IPS-18a (cell line): ENCODE measurements at regions not wholly inside any gene's neighbourhood (a gene's known extent, or its start where the extent isn't known, plus 50 kb on each side); places are given as distances from the start of the nearest gene placed in this dataset.
A peak's percentile ranks its signal among the peaks of the same experiment; 100 is the strongest.

Experiments
- H3K27ac ChIP-seq: one replicate; pipeline ENCODE4 v1.5.1; 2013; ENCODE audit warnings: low read length
- H3K27me3 ChIP-seq: one replicate; pipeline ENCODE4 v1.6.1; 2013; ENCODE audit warnings: mild to moderate bottlenecking, low read length; ENCODE audit not compliant: control insufficient read depth, insufficient read depth
- H3K36me3 ChIP-seq: one replicate; pipeline ENCODE4 v1.6.1; 2013; ENCODE audit warnings: low read depth, low read length; ENCODE audit not compliant: control insufficient read depth
- H3K4me1 ChIP-seq: one replicate; pipeline ENCODE4 v1.6.1; 2013; ENCODE audit warnings: low read depth, low read length; ENCODE audit not compliant: control insufficient read depth
- H3K4me3 ChIP-seq: one replicate; pipeline ENCODE4 v1.5.1; 2013; ENCODE audit warnings: low read length
- H3K9ac ChIP-seq: one replicate; pipeline ENCODE4 v1.6.1; 2013; ENCODE audit warnings: mild to moderate bottlenecking, low read length, moderate library complexity
- H3K9me3 ChIP-seq: one replicate; pipeline ENCODE4 v1.6.1; 2013; ENCODE audit warnings: low read depth, low read length; ENCODE audit not compliant: control insufficient read depth

DNA sequence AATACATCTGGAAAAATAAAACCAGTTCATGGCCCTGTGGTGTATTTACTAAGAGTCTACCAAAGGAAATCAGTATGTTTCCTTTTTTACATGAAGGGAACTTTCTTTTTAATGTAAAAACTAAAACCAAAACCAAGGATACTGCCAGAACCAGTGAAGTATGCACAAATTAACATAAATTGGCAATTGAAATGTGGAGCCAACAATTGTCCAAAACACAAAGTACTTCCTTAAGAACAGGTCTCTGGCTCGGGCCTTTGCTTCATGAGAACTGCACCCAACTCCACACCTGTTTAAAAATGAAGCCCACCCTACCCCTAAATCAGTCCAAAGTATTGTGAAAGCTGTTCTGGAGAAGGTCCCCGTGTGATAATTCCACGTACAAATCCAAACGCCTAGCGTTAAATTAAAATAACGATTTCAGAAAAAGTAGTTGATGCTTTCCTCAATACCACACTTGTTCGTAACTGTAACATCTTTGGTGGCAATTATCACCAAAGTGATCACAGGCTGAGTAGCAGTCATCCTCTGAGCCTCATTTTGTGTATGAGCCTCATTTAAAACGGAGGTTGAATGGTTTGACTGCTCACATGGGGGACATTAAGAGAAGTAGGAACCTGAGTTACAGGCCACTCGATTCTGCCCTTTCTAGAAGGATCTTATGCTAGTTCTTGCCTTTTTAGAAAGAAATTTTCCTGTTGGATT is 93.0 kb downstream of the GEMIN8 start:
- Histone ChIP-seq H3K4me3 (peak overlapping the region; percentile 89), H3K36me3 (peaks cover 19% of the 10 kb centered on the region), H3K27me3 (no peaks in the 10 kb centered on the region), H3K27ac (peak overlapping the region; percentile 45), H3K4me1 (peaks cover 76% of the 10 kb centered on the region), H3K9ac (peak overlapping the region; percentile 89), H3K9me3 (no peaks in the 10 kb centered on the region)

DNA sequence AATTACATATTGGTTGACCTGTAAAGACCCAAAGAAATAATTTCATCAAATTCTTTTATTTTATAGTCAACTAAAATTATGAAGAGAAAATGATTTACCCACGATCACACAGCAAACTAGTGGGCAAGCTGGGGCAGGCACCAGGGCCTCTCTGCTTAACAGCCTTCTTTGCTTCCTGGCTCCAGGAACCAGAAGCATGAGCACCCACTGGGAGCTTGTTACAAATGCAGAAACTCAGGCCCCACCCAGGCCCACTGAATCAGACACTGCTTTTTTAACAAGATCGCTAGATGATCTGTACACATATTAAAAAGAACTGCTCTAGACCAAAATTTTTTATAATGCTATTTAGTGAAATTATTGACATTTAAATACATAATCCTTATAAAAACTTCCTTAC is 95.0 kb downstream of the GEMIN8 start:
- Histone ChIP-seq H3K4me3 (peak overlapping the region; percentile 6), H3K36me3 (peaks cover 22% of the 10 kb centered on the region), H3K27me3 (no peaks in the 10 kb centered on the region), H3K9ac (peak overlapping the region; percentile 8), H3K4me1 (peaks cover 58% of the 10 kb centered on the region), H3K9me3 (no peaks in the 10 kb centered on the region), H3K27ac (no peak overlapping the region)

DNA sequence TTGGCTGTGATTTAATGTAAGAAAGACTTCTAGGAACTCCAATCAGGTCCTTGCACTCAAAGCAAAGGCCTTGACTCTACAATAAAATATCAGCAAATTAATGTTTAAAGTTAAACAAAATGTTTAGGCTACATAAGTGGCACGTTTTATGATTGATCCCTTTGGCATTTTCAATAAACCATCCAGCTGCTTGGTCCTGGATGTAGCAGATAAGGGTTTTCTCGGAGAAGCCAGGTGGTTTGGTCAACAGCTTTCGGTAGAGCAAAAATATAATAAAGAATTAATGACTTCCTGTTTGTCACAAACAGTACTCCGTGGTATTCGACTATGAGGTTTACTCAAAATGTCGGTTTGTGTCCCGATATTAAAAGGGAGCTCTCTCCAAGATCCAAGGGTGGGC is 95.8 kb downstream of the GEMIN8 start:
- H3K27me3 ChIP-seq, result no peaks in the 10 kb centered on the region
- peaks cover 53% of the 10 kb centered on the region for H3K4me1 ChIP-seq
- peak overlapping the region; percentile 5 for H3K27ac ChIP-seq
- H3K36me3 ChIP-seq, result peaks cover 22% of the 10 kb centered on the region
- no peak overlapping the region for H3K9ac ChIP-seq
- H3K9me3 ChIP-seq, result no peaks in the 10 kb centered on the region
- no peak overlapping the region for H3K4me3 ChIP-seq

DNA sequence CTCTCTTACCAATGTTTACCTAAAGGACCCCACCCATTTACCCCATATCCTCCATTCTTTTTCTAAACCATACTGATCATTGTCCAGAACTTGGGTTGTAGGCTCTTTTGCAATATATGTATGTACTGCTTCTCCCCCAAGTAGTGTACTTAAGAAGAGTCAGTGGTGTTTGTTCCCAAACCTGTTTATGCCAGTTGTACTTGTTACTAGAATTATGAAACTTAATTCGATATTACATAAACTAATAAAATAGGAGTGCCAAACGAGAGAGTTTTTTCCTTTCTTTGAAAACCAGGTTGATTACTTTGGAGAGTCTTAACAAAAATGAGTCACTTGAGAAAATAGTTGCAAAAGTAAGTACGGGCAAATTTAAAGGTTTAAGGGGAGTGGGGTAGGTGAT is 96.3 kb downstream of the GEMIN8 start:
- Histone ChIP-seq H3K27ac (no peak overlapping the region), H3K4me1 (peaks cover 58% of the 10 kb centered on the region), H3K4me3 (no peak overlapping the region), H3K9me3 (no peaks in the 10 kb centered on the region), H3K36me3 (peaks cover 22% of the 10 kb centered on the region), H3K9ac (no peak overlapping the region), H3K27me3 (no peaks in the 10 kb centered on the region)

DNA sequence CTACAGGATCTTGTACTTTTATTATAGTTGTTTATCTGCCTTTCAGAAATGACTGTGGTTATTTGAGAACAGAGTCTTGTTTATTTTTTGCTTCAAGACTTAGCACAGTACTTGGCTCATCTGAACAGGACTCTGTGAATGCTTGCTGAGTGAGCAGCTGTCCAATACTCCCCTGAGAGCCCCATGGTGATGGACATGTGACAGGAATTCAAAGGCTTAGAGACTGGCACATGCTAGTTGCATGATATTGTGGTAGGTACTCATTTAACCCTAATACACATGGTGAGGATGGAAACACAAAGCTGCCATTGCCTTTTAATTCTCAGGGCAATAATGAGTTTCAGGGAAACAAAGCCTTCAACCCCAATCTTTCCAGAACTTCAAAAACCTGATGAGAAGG is 97.3 kb downstream of the GEMIN8 start:
- H3K27me3 ChIP-seq, result no peaks in the 10 kb centered on the region
- peaks cover 68% of the 10 kb centered on the region for H3K4me1 ChIP-seq
- no peak overlapping the region for H3K27ac ChIP-seq

DNA sequence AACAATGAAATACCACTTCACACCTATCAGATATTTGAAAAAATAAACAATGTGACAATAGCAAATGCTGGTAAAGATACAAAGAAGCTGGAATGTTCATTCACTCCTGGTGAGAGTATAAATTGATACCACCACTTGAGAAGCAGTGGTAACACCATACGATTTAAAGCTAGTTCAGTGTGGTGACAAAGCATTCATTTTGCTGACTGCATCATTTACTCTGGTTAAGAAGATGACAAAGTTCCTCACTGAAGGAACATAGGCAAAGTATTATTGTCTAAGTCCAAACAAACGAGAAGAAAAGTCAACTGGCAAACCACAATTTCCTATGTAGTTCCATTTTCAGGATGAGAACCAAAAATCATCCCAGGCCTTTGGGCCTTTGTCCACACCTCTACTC is 102.5 kb downstream of the GEMIN8 start:
- no peaks in the 10 kb centered on the region for H3K9me3 ChIP-seq
- H3K27me3 ChIP-seq, result no peaks in the 10 kb centered on the region
- peaks cover 3% of the 10 kb centered on the region for H3K36me3 ChIP-seq
- H3K27ac ChIP-seq, result no peak overlapping the region
- no peak overlapping the region for H3K9ac ChIP-seq
- H3K4me3 ChIP-seq, result no peak overlapping the region
- peaks cover 25% of the 10 kb centered on the region for H3K4me1 ChIP-seq

More for the DNA sequence above, 97.3 kb downstream of the GEMIN8 start:
- Histone ChIP-seq H3K9ac (no peak overlapping the region), H3K36me3 (peaks cover 22% of the 10 kb centered on the region), H3K9me3 (no peaks in the 10 kb centered on the region), H3K4me3 (no peak overlapping the region)

DNA sequence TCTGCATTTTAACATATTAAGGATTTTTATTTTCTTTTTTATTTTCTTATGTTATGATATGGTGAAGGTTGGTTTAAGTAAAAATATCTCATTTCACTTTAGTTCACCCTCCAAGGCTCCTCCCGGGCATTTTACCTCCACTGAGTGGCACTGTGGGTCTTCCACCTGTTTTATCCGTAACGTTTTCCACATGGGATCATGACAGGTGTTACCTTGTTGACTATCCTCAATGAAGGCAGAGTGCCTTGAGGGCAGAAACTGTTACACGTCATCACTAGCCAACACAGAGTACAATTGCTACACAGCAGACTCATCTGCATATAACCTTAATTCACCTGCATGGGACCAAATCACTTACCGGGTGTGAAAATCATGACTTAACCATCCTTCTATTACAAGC is 105.8 kb downstream of the GEMIN8 start:
- Histone ChIP-seq H3K4me1 (peaks cover 16% of the 10 kb centered on the region), H3K27ac (no peak overlapping the region), H3K9ac (no peak overlapping the region), H3K9me3 (no peaks in the 10 kb centered on the region), H3K27me3 (no peaks in the 10 kb centered on the region), H3K4me3 (no peak overlapping the region), H3K36me3 (no peaks in the 10 kb centered on the region)

DNA sequence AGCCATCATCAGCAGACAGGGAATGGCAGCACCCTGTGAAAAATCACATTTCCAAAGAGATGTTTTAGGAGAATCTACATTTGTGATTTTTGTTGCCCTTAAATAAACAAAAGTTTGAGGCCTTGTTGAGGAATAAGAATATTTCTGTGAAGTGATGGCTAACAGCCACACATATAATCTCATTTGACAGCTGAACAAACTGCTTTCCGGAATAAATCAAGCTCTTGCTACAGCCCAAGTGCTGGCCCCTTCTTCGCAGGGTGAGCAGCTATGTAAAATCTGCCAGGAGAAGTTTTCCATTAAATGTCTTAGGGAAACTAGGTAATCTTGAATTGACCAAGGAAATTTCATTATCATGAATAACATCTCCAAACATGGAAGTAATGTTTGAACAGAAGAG is 106.4 kb upstream of the GPM6B start:
- Histone ChIP-seq H3K36me3 (no peaks in the 10 kb centered on the region), H3K27ac (no peak overlapping the region), H3K9me3 (no peaks in the 10 kb centered on the region), H3K9ac (no peak overlapping the region), H3K4me3 (no peak overlapping the region), H3K27me3 (no peaks in the 10 kb centered on the region), H3K4me1 (peaks cover 10% of the 10 kb centered on the region)

DNA sequence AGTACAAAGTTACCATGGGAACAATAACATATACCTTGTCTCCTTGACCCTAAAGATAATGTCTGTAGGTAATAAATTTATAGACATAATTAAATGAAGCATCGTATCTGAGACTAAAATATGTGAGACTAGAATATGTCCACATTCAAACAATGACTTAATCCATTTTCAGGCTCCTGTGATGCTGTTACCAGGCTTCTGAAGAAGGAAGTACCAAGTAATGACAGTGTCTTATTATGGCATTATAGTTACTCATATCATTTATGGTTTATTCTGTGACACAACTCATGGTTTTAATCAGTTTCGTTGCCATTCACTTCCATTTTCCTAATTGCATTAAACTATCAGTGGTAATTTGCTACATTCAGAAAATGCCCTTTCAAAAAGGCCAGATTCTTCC is 100.6 kb upstream of the GPM6B start:
- Histone ChIP-seq H3K4me1 (no peaks in the 10 kb centered on the region), H3K9ac (no peak overlapping the region), H3K9me3 (no peaks in the 10 kb centered on the region), H3K4me3 (no peak overlapping the region), H3K27ac (no peak overlapping the region), H3K27me3 (no peaks in the 10 kb centered on the region), H3K36me3 (peaks cover 6% of the 10 kb centered on the region)

DNA sequence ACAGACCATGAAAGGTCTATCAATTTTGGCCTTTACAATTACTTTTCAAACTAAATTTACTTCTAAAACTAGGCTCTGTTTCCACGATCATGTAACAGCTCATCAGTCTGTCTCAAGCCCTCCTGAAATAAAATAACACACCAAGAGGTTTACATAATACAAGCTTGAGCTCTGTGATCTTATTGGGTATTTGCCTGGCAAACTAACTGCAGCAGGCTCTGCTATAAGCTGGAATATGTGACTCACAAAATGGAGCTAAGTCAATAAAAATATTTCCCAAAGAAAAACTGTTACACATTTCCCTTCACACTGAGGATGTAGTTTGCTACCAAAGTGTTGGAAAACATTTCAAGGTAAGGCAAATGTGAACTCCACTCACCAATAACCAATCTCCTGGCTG is 94.7 kb upstream of the GPM6B start:
- Histone ChIP-seq H3K9ac (no peak overlapping the region), H3K9me3 (no peaks in the 10 kb centered on the region), H3K27me3 (no peaks in the 10 kb centered on the region), H3K27ac (no peak overlapping the region), H3K36me3 (peaks cover 6% of the 10 kb centered on the region), H3K4me1 (peaks cover 16% of the 10 kb centered on the region), H3K4me3 (no peak overlapping the region)

DNA sequence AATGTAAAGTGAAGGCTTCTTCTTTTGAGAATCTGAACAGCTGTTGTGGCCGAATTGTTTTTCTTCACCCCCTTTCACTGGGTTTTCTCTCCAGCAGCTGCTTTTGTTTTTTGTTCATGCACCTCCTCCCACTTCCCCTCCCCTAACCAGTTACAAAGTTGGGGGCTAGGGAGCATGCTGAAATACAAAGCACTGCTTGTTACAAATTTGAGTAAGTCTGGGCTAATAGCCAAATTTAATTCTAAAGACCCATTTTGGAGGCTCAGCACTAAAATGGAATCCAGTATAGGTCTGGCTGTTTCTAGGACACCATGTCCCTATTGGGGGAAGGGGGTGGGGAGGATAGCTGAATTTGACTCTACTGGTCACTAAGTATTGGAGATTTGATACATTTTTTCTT is 89.2 kb upstream of the GPM6B start:
- Histone ChIP-seq H3K36me3 (no peaks in the 10 kb centered on the region), H3K4me3 (peak overlapping the region; percentile 2), H3K9me3 (no peaks in the 10 kb centered on the region), H3K4me1 (peaks cover 28% of the 10 kb centered on the region), H3K9ac (no peak overlapping the region), H3K27me3 (no peaks in the 10 kb centered on the region), H3K27ac (no peak overlapping the region)

DNA sequence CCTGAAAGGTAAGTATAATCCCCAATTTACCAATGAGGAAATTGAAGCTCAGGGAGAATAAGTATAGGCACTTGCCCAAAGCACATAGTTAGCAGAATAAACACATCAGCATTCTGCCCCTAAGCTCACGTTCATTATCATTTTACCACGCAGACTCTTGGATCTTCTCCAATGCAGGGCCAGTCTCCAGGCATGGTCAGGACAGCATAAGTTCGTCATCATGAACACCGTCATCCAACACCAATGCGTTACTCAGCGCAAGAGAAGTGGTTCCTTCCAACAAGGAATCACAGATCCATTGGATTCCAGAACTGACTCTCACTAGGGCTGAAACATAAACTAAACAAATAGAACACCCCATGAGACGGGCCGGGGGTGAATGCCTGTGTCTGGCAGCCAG is 86.5 kb upstream of the GPM6B start:
- H3K27me3 ChIP-seq, result no peaks in the 10 kb centered on the region
- H3K27ac ChIP-seq, result no peak overlapping the region
- H3K9me3 ChIP-seq, result no peaks in the 10 kb centered on the region
- H3K4me3 ChIP-seq, result no peak overlapping the region
- H3K36me3 ChIP-seq, result no peaks in the 10 kb centered on the region
- H3K9ac ChIP-seq, result no peak overlapping the region
- peaks cover 22% of the 10 kb centered on the region for H3K4me1 ChIP-seq
